Smooth muscle cell (in vitro differentiated cells): ENCODE measurements at regions not wholly inside any gene's neighbourhood (a gene's known extent, or its start where the extent isn't known, plus 50 kb on each side); places are given as distances from the start of the nearest gene placed in this dataset.

ENCODE experiments used
- DNase-seq: peaks from one replicate; lab custom pipeline; 2025; ENCODE audit not compliant: unreplicated experiment; lab: John Stamatoyannopoulos, UW
- H2AFZ ChIP-seq: fragments of 200-600 bp; sonication (generic); 2 replicates; pipeline ENCODE4 v1.6.0; 2016; ENCODE audit warnings: antibody characterized with exemption, low read depth, mild to moderate bottlenecking
- H3F3A ChIP-seq: fragments of 200-600 bp; sonication (generic); 2 replicates; pipeline ENCODE4 v1.6.0; 2017; ENCODE audit warnings: antibody characterized with exemption, low read depth
- H3K27ac ChIP-seq: fragments of 200-600 bp; sonication (generic); 2 replicates; pipeline ENCODE4 v1.5.1; 2016; ENCODE audit warnings: low read depth, mild to moderate bottlenecking
- H3K27me3 ChIP-seq: fragments of 200-600 bp; sonication (generic); 2 replicates; pipeline ENCODE4 v1.6.1; 2016; ENCODE audit warnings: low read depth, mild to moderate bottlenecking
- H3K36me3 ChIP-seq: fragments of 200-600 bp; sonication (generic); 2 replicates; pipeline ENCODE4 v1.5.1; 2016; ENCODE audit warnings: low read depth
- H3K4me1 ChIP-seq: fragments of 200-600 bp; sonication (generic); 2 replicates; pipeline ENCODE4 v1.5.1; 2016; ENCODE audit warnings: low read depth
- H3K4me2 ChIP-seq: fragments of 200-600 bp; sonication (generic); 2 replicates; pipeline ENCODE4 v1.6.0; 2016; ENCODE audit warnings: mild to moderate bottlenecking
- H3K4me3 ChIP-seq: fragments of 200-600 bp; sonication (generic); 2 replicates; pipeline ENCODE4 v1.5.1; 2016; ENCODE audit warnings: mild to moderate bottlenecking
- H3K79me2 ChIP-seq: fragments of 200-600 bp; sonication (generic); 2 replicates; pipeline ENCODE4 v1.6.0; 2016; ENCODE audit warnings: low read depth, mild to moderate bottlenecking
- H3K9ac ChIP-seq: fragments of 200-600 bp; sonication (generic); 2 replicates; pipeline ENCODE4 v1.6.0; 2016; ENCODE audit warnings: low read depth
- H3K9me3 ChIP-seq: fragments of 200-600 bp; sonication (generic); replicated peaks from 2 replicates; pipeline ENCODE4 v1.5.1; 2016; ENCODE audit warnings: low read depth
- H4K20me1 ChIP-seq: fragments of 200-600 bp; sonication (generic); 2 replicates; pipeline ENCODE4 v1.6.0; 2016; ENCODE audit warnings: low read depth
- CTCF ChIP-seq: fragments of 200-600 bp; sonication (generic); IDR thresholded peaks from 2 replicates; pipeline ENCODE4 v1.5.1; 2017; ENCODE audit warnings: borderline replicate concordance, mild to moderate bottlenecking, antibody characterized with exemption; ENCODE audit not compliant: insufficient read depth, poor library complexity, severe bottlenecking
- WGBS: methylation state at CpG from one replicate; pipeline ENCODE4 v1.1.7; 2016; ENCODE audit warnings: low lambda C conversion rate; 5-methylcytosine and 5-hydroxymethylcytosine counted together

GRCh38 chr15:66844041-66844746, 142.2 kb downstream of the SMAD6 start:
- TF ChIP-seq CTCF: no peak
- Histone ChIP-seq H3K79me2 (peaks cover 28% of the 10 kb centered on the region), H3K4me1 (peaks cover 16% of the 10 kb centered on the region), H2AFZ (no peak overlapping the region), H4K20me1 (no peaks in the 10 kb centered on the region), H3K27ac (no peak overlapping the region), H3K36me3 (no peaks in the 10 kb centered on the region), H3K27me3 (no peaks in the 10 kb centered on the region), H3K9me3 (no peaks in the 10 kb centered on the region), H3K4me2 (peak overlapping the region; percentile 81), H3K4me3 (no peak overlapping the region), H3K9ac (no peak overlapping the region), H3F3A (peaks cover 16% of the 10 kb centered on the region)
- no peak for DNase-seq
- 78% methylated on average over 8 of the region's 8 CpGs for WGBS

GRCh38 chr15:66844747-66845145, 142.7 kb downstream of the SMAD6 start:
- Histone ChIP-seq H3K4me1 (peaks cover 12% of the 10 kb centered on the region), H3K9ac (no peak overlapping the region), H3K4me3 (no peak overlapping the region), H3K36me3 (no peaks in the 10 kb centered on the region), H3K4me2 (no peak overlapping the region), H3K27me3 (no peaks in the 10 kb centered on the region), H3K9me3 (no peaks in the 10 kb centered on the region), H3F3A (peaks cover 21% of the 10 kb centered on the region), H3K27ac (no peak overlapping the region), H2AFZ (no peak overlapping the region), H4K20me1 (no peaks in the 10 kb centered on the region), H3K79me2 (peaks cover 28% of the 10 kb centered on the region)
- DNase-seq: no peak
- TF ChIP-seq CTCF: no peak
- 93% methylated on average over 5 of the region's 5 CpGs for WGBS

GRCh38 chr15:66845266-66845785, 143.3 kb downstream of the SMAD6 start:
- peaks cover 14% of the 10 kb centered on the region for H3K4me1 ChIP-seq
- no peak for TF ChIP-seq CTCF

GRCh38 chr15:66846031-66846430, 144.0 kb downstream of the SMAD6 start:
- no peaks in the 10 kb centered on the region for H3K9me3 ChIP-seq
- no peaks in the 10 kb centered on the region for H3K36me3 ChIP-seq
- H3K27me3 ChIP-seq: no peaks in the 10 kb centered on the region
- no peak for TF ChIP-seq CTCF
- H3K79me2 ChIP-seq: peaks cover 28% of the 10 kb centered on the region
- H3F3A ChIP-seq: peaks cover 27% of the 10 kb centered on the region
- no peak overlapping the region for H3K9ac ChIP-seq
- H4K20me1 ChIP-seq: no peaks in the 10 kb centered on the region
- H3K4me1 ChIP-seq: peaks cover 22% of the 10 kb centered on the region
- peak overlapping the region; percentile 39 for H3K27ac ChIP-seq
- H3K4me2 ChIP-seq: no peak overlapping the region
- H3K4me3 ChIP-seq: no peak overlapping the region
- WGBS: 47% methylated on average over 5 of the region's 5 CpGs
- DNase-seq: no peak
- no peak overlapping the region for H2AFZ ChIP-seq

More at GRCh38 chr15:66845266-66845785, 143.3 kb downstream of the SMAD6 start:
- no peak overlapping the region for H3K9ac ChIP-seq
- H4K20me1 ChIP-seq: no peaks in the 10 kb centered on the region
- no peaks in the 10 kb centered on the region for H3K36me3 ChIP-seq
- DNase-seq: no peak
- no peak overlapping the region for H2AFZ ChIP-seq
- H3K79me2 ChIP-seq: peaks cover 28% of the 10 kb centered on the region
- H3K27me3 ChIP-seq: no peaks in the 10 kb centered on the region
- H3K4me3 ChIP-seq: no peak overlapping the region
- WGBS: 92% methylated on average over 9 of the region's 13 CpGs
- peak overlapping the region; percentile 39 for H3K27ac ChIP-seq
- H3K4me2 ChIP-seq: no peak overlapping the region
- H3K9me3 ChIP-seq: no peaks in the 10 kb centered on the region
- H3F3A ChIP-seq: peaks cover 25% of the 10 kb centered on the region
